ENCODE measurements at regions not wholly inside any gene's neighbourhood (a gene's known extent, or its start where the extent isn't known, plus 50 kb on each side); places are given as distances from the start of the nearest gene placed in this dataset.
"Not testable (repeated sequence)": the region's sequence is repeated elsewhere in the genome, so short reads cannot be mapped to it uniquely, and the experiment has no call there.

DNA sequence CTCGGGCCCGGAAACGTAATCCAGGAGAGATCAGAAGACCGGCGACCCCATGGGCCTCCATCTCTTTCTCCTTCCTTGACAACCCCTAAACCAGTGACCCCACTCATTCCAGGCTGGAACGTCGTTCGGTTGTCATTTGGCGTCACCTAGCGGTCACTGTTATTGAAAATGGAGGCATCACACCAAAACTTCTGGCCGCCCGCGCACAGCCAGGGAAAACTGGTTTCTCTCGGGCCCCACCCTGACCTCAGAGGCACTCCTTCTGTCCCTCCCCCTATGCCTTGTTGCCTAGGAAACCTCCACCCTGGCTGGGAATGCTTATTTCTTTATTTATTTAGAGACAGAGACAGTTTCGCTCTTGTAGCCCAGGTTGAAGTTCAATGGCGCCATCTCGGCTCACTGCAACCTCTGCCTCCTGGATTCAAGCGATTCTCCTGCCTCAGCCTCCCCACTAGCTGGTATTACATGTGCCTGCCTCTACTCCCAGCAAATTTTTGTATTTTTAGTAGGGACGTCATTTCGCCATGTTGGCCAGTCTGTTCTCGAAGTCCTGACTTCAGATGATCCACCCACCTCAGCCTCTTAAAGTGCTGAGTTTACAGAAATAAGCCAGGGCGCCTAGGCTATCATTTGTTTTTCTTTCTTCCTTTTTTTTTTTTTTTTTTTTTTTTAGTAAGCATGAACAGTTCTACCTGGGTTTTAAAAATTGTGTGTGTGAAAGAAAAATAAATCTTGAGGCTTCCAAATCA, 2144.1 kb upstream of the TPTE start:
- not testable (repeated sequence) for H3K27me3 Mint-ChIP-seq (ENCODE audit: low read depth); H3K4me1 Mint-ChIP-seq; DNase-seq (ENCODE audit: low spot score in 2 of 2, unreplicated experiment in 2 of 2); H3K9me3 Mint-ChIP-seq; H3K36me3 Mint-ChIP-seq; H3K4me3 Mint-ChIP-seq; H3K27ac Mint-ChIP-seq

DNA sequence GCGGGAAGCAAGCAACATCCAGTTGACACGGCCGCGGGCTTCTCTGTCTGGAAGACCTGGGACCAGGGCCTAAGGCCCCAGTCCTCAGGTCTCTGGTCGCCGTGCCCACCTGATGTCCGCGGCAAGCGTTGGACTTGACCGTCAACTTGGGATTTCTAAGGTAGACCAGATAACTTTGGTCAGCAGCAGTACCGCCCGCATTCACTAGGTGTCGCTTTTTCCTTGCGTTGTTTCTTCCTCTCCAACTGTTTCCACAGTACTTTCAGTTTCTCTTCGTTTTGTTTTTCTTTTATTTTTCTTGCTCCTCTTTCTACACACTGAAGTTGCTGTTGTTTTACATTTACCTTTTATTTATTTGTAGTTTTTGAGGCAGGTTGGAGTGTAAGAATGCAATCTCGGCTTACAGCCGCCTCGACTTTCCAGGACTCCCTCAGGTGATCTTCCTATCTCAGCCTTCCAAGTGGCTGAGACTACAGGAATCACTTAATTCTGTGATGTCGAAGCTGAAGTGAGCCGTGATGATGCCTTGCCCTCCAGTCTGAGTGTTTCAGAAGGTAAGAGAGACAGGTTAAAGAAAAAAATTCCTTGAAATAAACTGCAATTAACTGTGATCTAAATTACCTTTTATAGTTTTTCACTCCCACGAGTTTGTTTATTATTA, 2140.8 kb upstream of the TPTE start:
- H3K9me3 Mint-ChIP-seq; DNase-seq (ENCODE audit: low spot score in 2 of 2, unreplicated experiment in 2 of 2); H3K36me3 Mint-ChIP-seq; H3K27ac Mint-ChIP-seq; H3K4me1 Mint-ChIP-seq; H3K27me3 Mint-ChIP-seq (ENCODE audit: low read depth); H3K4me3 Mint-ChIP-seq: not testable (repeated sequence)

DNA sequence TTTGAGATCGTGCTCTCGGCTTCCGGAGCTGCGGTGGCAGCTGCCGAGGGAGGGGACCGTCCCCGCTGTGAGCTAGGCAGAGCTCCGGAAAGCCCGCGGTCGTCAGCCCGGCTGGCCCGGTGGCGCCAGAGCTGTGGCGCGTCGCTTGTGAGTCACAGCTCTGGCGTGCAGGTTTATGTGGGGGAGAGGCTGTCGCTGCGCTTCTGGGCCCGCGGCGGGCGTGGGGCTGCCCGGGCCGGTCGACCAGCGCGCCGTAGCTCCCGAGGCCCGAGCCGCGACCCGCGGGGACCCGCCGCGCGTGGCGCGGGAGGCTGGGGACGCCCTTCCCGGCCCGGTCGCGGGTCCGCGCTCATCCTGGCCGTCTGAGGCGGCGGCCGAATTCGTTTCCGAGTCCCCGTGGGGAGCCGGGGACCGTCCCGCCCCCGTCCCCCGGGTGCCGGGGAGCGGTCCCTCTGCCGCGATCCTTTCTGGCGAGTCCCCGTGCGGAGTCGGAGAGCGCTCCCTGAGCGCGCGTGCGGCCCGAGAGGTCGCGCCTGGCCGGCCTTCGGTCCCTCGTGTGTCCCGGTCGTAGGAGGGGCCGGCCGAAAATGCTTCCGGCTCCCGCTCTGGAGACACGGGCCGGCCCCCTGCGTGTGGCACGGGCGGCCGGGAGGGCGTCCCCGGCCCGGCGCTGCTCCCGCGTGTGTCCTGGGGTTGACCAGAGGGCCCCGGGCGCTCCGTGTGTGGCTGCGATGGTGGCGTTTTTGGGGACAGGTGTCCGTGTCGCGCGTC, 2133.0 kb upstream of the TPTE start:
- H3K36me3 Mint-ChIP-seq; H3K4me3 Mint-ChIP-seq; DNase-seq (ENCODE audit: low spot score in 2 of 2, unreplicated experiment in 2 of 2); H3K9me3 Mint-ChIP-seq; H3K27me3 Mint-ChIP-seq (ENCODE audit: low read depth); H3K27ac Mint-ChIP-seq; H3K4me1 Mint-ChIP-seq: not testable (repeated sequence)

DNA sequence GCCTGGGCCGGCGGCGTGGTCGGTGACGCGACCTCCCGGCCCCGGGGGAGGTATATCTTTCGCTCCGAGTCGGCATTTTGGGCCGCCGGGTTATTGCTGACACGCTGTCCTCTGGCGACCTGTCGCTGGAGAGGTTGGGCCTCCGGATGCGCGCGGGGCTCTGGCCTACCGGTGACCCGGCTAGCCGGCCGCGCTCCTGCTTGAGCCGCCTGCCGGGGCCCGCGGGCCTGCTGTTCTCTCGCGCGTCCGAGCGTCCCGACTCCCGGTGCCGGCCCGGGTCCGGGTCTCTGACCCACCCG, 2132.5 kb upstream of the TPTE start:
- not testable (repeated sequence) for H3K4me1 Mint-ChIP-seq

DNA sequence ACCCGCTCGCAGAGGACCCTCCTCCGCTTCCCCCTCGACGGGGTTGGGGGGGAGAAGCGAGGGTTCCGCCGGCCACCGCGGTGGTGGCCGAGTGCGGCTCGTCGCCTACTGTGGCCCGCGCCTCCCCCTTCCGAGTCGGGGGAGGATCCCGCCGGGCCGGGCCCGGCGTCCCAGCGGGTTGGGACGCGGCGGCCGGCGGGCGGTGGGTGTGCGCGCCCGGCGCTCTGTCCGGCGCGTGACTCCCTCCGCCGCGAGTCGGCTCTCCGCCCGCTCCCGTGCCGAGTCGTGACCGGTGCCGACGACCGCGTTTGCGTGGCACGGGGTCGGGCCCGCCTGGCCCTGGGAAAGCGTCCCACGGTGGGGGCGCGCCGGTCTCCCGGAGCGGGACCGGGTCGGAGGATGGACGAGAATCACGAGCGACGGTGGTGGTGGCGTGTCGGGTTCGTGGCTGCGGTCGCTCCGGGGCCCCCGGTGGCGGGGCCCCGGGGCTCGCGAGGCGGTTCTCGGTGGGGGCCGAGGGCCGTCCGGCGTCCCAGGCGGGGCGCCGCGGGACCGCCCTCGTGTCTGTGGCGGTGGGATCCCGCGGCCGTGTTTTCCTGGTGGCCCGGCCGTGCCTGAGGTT, 2130.7 kb upstream of the TPTE start:
- not testable (repeated sequence) for H3K4me3 Mint-ChIP-seq; DNase-seq (ENCODE audit: low spot score in 2 of 2, unreplicated experiment in 2 of 2); H3K9me3 Mint-ChIP-seq; H3K4me1 Mint-ChIP-seq; H3K27ac Mint-ChIP-seq; H3K27me3 Mint-ChIP-seq (ENCODE audit: low read depth); H3K36me3 Mint-ChIP-seq

More for the DNA sequence above, 2132.5 kb upstream of the TPTE start:
- not testable (repeated sequence) for DNase-seq (ENCODE audit: low spot score in 2 of 2, unreplicated experiment in 2 of 2); H3K9me3 Mint-ChIP-seq; H3K27me3 Mint-ChIP-seq (ENCODE audit: low read depth); H3K27ac Mint-ChIP-seq; H3K36me3 Mint-ChIP-seq; H3K4me3 Mint-ChIP-seq

DNA sequence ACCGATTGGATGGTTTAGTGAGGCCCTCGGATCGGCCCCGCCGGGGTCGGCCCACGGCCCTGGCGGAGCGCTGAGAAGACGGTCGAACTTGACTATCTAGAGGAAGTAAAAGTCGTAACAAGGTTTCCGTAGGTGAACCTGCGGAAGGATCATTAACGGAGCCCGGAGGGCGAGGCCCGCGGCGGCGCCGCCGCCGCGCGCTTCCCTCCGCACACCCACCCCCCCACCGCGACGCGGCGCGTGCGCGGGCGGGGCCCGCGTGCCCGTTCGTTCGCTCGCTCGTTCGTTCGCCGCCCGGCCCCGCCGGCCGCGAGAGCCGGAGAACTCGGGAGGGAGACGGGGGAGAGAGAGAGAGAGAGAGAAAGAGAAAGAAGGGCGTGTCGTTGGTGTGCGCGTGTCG, 2127.0 kb upstream of the TPTE start:
- not testable (repeated sequence) for H3K9me3 Mint-ChIP-seq; H3K4me3 Mint-ChIP-seq; DNase-seq (ENCODE audit: low spot score in 2 of 2, unreplicated experiment in 2 of 2); H3K4me1 Mint-ChIP-seq; H3K27ac Mint-ChIP-seq; H3K27me3 Mint-ChIP-seq (ENCODE audit: low read depth); H3K36me3 Mint-ChIP-seq

DNA sequence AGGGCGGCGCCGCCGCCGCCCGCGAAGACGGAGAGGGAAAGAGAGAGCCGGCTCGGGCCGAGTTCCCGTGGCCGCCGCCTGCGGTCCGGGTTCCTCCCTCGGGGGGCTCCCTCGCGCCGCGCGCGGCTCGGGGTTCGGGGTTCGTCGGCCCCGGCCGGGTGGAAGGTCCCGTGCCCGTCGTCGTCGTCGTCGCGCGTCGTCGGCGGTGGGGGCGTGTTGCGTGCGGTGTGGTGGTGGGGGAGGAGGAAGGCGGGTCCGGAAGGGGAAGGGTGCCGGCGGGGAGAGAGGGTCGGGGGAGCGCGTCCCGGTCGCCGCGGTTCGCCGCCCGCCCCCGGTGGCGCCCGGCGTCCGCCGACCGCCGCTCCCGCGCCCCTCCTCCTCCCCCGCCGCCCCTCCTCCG, 2125.4 kb upstream of the TPTE start:
- DNase-seq (ENCODE audit: low spot score in 2 of 2, unreplicated experiment in 2 of 2); H3K4me1 Mint-ChIP-seq; H3K36me3 Mint-ChIP-seq; H3K4me3 Mint-ChIP-seq; H3K9me3 Mint-ChIP-seq; H3K27ac Mint-ChIP-seq; H3K27me3 Mint-ChIP-seq (ENCODE audit: low read depth): not testable (repeated sequence)

DNA sequence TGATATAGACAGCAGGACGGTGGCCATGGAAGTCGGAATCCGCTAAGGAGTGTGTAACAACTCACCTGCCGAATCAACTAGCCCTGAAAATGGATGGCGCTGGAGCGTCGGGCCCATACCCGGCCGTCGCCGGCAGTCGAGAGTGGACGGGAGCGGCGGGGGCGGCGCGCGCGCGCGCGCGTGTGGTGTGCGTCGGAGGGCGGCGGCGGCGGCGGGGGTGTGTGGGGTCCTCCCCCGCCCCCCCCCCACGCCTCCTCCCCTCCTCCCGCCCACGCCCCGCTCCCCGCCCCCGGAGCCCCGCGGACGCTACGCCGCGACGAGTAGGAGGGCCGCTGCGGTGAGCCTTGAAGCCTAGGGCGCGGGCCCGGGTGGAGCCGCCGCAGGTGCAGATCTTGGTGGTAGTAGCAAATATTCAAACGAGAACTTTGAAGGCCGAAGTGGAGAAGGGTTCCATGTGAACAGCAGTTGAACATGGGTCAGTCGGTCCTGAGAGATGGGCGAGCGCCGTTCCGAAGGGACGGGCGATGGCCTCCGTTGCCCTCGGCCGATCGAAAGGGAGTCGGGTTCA, 2122.4 kb upstream of the TPTE start:
- H3K9me3 Mint-ChIP-seq; H3K4me1 Mint-ChIP-seq; H3K36me3 Mint-ChIP-seq; H3K4me3 Mint-ChIP-seq; H3K27me3 Mint-ChIP-seq (ENCODE audit: low read depth); H3K27ac Mint-ChIP-seq; DNase-seq (ENCODE audit: low spot score in 2 of 2, unreplicated experiment in 2 of 2): not testable (repeated sequence)

DNA sequence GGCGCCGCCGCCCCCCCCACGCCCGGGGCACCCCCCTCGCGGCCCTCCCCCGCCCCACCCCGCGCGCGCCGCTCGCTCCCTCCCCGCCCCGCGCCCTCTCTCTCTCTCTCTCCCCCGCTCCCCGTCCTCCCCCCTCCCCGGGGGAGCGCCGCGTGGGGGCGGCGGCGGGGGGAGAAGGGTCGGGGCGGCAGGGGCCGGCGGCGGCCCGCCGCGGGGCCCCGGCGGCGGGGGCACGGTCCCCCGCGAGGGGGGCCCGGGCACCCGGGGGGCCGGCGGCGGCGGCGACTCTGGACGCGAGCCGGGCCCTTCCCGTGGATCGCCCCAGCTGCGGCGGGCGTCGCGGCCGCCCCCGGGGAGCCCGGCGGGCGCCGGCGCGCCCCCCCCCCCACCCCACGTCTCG, 2121.5 kb upstream of the TPTE start:
- not testable (repeated sequence) for H3K4me1 Mint-ChIP-seq; H3K36me3 Mint-ChIP-seq; H3K9me3 Mint-ChIP-seq; DNase-seq (ENCODE audit: low spot score in 2 of 2, unreplicated experiment in 2 of 2); H3K27ac Mint-ChIP-seq; H3K27me3 Mint-ChIP-seq (ENCODE audit: low read depth); H3K4me3 Mint-ChIP-seq

DNA sequence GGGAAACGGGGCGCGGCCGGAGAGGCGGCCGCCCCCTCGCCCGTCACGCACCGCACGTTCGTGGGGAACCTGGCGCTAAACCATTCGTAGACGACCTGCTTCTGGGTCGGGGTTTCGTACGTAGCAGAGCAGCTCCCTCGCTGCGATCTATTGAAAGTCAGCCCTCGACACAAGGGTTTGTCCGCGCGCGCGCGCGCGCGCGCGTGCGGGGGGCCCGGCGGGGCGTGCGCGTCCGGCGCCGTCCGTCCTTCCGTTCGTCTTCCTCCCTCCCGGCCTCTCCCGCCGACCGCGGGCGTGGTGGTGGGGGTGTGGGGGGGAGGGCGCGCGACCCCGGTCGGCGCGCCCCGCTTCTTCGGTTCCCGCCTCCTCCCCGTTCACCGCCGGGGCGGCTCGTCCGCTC, 2119.6 kb upstream of the TPTE start:
- not testable (repeated sequence) for H3K27ac Mint-ChIP-seq; H3K9me3 Mint-ChIP-seq; H3K4me3 Mint-ChIP-seq; H3K27me3 Mint-ChIP-seq (ENCODE audit: low read depth); H3K36me3 Mint-ChIP-seq; H3K4me1 Mint-ChIP-seq; DNase-seq (ENCODE audit: low spot score in 2 of 2, unreplicated experiment in 2 of 2)

DNA sequence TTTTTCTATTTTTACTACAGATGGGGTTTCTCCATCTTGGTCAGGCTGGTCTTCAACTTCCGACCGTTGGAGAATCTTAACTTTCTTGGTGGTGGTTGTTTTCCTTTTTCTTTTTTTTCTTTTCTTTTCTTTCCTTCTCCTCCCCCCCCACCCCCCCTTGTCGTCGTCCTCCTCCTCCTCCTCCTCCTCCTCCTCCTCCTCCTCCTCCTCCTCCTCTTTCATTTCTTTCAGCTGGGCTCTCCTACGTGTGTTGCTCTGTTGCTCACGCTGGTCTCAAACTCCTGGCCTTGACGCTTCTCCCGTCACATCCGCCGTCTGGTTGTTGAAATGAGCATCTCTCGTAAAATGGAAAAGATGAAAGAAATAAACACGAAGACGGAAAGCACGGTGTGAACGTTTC, 2115.1 kb upstream of the TPTE start:
- not testable (repeated sequence) for DNase-seq (ENCODE audit: low spot score in 2 of 2, unreplicated experiment in 2 of 2); H3K27ac Mint-ChIP-seq; H3K9me3 Mint-ChIP-seq; H3K4me1 Mint-ChIP-seq; H3K27me3 Mint-ChIP-seq (ENCODE audit: low read depth); H3K36me3 Mint-ChIP-seq; H3K4me3 Mint-ChIP-seq

DNA sequence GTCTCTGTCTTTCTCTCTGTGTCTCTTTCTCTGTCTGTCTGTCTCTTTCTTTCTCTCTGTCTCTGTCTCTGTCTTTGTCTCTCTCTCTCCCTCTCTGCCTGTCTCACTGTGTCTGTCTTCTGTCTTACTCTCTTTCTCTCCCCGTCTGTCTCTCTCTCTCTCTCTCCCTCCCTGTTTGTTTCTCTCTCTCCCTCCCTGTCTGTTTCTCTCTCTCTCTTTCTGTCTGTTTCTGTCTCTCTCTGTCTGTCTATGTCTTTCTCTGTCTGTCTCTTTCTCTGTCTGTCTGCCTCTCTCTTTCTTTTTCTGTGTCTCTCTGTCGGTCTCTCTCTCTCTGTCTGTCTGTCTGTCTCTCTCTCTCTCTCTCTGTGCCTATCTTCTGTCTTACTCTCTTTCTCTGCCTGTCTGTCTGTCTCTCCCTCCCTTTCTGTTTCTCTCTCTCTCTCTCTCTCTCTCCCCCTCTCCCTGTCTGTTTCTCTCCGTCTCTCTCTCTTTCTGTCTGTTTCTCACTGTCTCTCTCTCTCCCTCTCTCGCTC, 2110.2 kb upstream of the TPTE start:
- H3K4me1 Mint-ChIP-seq; H3K27me3 Mint-ChIP-seq (ENCODE audit: low read depth); DNase-seq (ENCODE audit: low spot score in 2 of 2, unreplicated experiment in 2 of 2); H3K36me3 Mint-ChIP-seq; H3K9me3 Mint-ChIP-seq; H3K4me3 Mint-ChIP-seq: not testable (repeated sequence)
- peak overlapping the region; percentile 21 for H3K27ac Mint-ChIP-seq

DNA sequence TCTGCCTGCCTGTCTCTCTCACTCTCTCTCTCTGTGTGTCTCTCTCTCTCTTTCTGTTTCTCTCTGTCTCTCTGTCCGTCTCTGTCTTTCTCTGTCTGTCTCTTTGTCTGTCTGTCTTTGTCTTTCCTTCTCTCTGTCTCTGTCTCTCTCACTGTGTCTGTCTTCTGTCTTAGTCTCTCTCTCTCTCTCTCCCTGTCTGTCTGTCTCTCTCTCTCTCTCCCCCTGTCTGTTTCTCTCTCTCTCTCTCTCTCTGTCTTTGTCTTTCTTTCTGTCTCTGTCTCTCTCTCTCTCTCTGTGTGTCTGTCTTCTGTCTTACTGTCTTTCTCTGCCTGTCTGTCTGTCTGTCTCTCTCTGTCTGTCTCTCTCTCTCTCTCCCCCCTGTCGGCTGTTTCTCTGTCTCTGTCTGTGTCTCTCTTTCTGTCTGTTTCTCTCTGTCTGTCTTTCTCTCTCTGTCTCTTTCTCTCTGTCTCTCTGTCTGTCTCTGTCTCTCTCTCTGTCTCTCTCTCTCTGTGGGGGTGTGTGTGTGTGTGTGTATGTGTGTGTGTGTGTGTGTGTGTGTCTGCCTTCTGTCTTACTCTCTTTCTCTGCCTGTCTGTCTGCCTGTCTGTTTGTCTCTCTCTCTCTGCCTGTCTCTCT, 2101.3 kb upstream of the TPTE start:
- not testable (repeated sequence) for H3K4me1 Mint-ChIP-seq; H3K27me3 Mint-ChIP-seq (ENCODE audit: low read depth); H3K9me3 Mint-ChIP-seq; H3K36me3 Mint-ChIP-seq
- H3K4me3 Mint-ChIP-seq: peak overlapping the region; percentile 0
- H3K27ac Mint-ChIP-seq: peak overlapping the region; percentile 62
- peak in 1 of 2 experiments; percentile 87 for DNase-seq (ENCODE audit: low spot score in 2 of 2, unreplicated experiment in 2 of 2)

Measured in mesothelial cell of epicardium (in vitro differentiated cells).